ENCODE measurements at regions not wholly inside any gene's neighbourhood (a gene's known extent, or its start where the extent isn't known, plus 50 kb on each side); places are given as distances from the start of the nearest gene placed in this dataset.

GRCh38 chr2:36074008-36074407 lies 281.6 kb upstream of the CRIM1 start:
- H3K9me3 Mint-ChIP-seq (ENCODE audit: unreplicated experiment) = no peaks in the 10 kb centered on the region
- TF ChIP-seq CTCF (IDR thresholded peaks at IDR 0.05; ENCODE audit: insufficient read depth in 1 of 2, low read depth in 1 of 2, low read length in 1 of 2, severe bottlenecking in 1 of 2, unreplicated experiment in 1 of 2) = no peak
- H3K4me1 ChIP-seq = no peaks in the 10 kb centered on the region
- no peak overlapping the region for H3K4me3 Mint-ChIP-seq (ENCODE audit: unreplicated experiment)
- no peaks in the 10 kb centered on the region for H3K36me3 ChIP-seq (ENCODE audit: control insufficient read depth, insufficient read depth, low read length)
- H3K27ac Mint-ChIP-seq (ENCODE audit: unreplicated experiment) = no peak overlapping the region
- H3K9me3 ChIP-seq = no peaks in the 10 kb centered on the region
- intact Hi-C loops (cut with micrococcal nuclease; ENCODE audit: unreplicated experiment) = no loop called here
- no peak overlapping the region for H3K4me3 ChIP-seq (ENCODE audit: low read depth, low read length)
- no peaks in the 10 kb centered on the region for H3K4me1 Mint-ChIP-seq (ENCODE audit: low read depth, unreplicated experiment)
- no TSS peak for BruUV-seq (replicated peaks)
- CTCF ChIA-PET = no interaction called here
- no peak for DNase-seq
- POLR2A ChIA-PET = no interaction called here
- no peaks in the 10 kb centered on the region for H3K27me3 ChIP-seq (replicated peaks; ENCODE audit: control insufficient read depth, insufficient read depth, low read length)
- no peaks in the 10 kb centered on the region for H3K36me3 Mint-ChIP-seq (ENCODE audit: insufficient read depth, unreplicated experiment)
- peaks cover 9% of the 10 kb centered on the region for H3K27me3 Mint-ChIP-seq (ENCODE audit: insufficient read depth, unreplicated experiment)

GRCh38 chr2:36071698-36072097 lies 283.9 kb upstream of the CRIM1 start:
- Mint-ChIP-seq H3K4me3 (ENCODE audit: unreplicated experiment) (no peak overlapping the region), H3K4me1 (ENCODE audit: low read depth, unreplicated experiment) (no peaks in the 10 kb centered on the region), H3K27me3 (ENCODE audit: insufficient read depth, unreplicated experiment) (peaks cover 6% of the 10 kb centered on the region), H3K9me3 (ENCODE audit: unreplicated experiment) (no peaks in the 10 kb centered on the region), H3K27ac (ENCODE audit: unreplicated experiment) (no peak overlapping the region), H3K36me3 (ENCODE audit: insufficient read depth, unreplicated experiment) (no peaks in the 10 kb centered on the region)
- Histone ChIP-seq H3K4me3 (ENCODE audit: low read depth, low read length) (no peak overlapping the region), H3K36me3 (ENCODE audit: control insufficient read depth, insufficient read depth, low read length) (no peaks in the 10 kb centered on the region), H3K4me1 (no peaks in the 10 kb centered on the region), H3K9me3 (no peaks in the 10 kb centered on the region; the same call in 1 of the 2 replicates), H3K27me3 (replicated peaks; ENCODE audit: control insufficient read depth, insufficient read depth, low read length) (no peaks in the 10 kb centered on the region)
- no peak for TF ChIP-seq CTCF (IDR thresholded peaks at IDR 0.05; ENCODE audit: insufficient read depth in 1 of 2, low read depth in 1 of 2, low read length in 1 of 2, severe bottlenecking in 1 of 2, unreplicated experiment in 1 of 2)
- intact Hi-C loops (cut with micrococcal nuclease; ENCODE audit: unreplicated experiment) = no loop called here
- ChIA-PET POLR2A (no interaction called here), CTCF (no interaction called here)
- BruUV-seq (replicated peaks) = no TSS peak
- DNase-seq = no peak

- H3K9me3 ChIP-seq = no peaks in the 10 kb centered on the region; the same call in 1 of the 2 replicates
- no peaks in the 10 kb centered on the region for H3K36me3 ChIP-seq (ENCODE audit: control insufficient read depth, insufficient read depth, low read length)
- DNase-seq = no peak
- BruUV-seq (replicated peaks) = no TSS peak
- ChIA-PET CTCF (no interaction called here), POLR2A (no interaction called here)
- intact Hi-C loops (cut with micrococcal nuclease; ENCODE audit: unreplicated experiment) = no loop called here
- no peaks in the 10 kb centered on the region for H3K4me1 Mint-ChIP-seq (ENCODE audit: low read depth, unreplicated experiment)
- H3K4me1 ChIP-seq = no peaks in the 10 kb centered on the region
- H3K27me3 ChIP-seq (replicated peaks; ENCODE audit: control insufficient read depth, insufficient read depth, low read length) = no peaks in the 10 kb centered on the region
- H3K4me3 ChIP-seq (ENCODE audit: low read depth, low read length) = no peak overlapping the region
- H3K27me3 Mint-ChIP-seq (ENCODE audit: insufficient read depth, unreplicated experiment) = peaks cover 3% of the 10 kb centered on the region
- no peak for TF ChIP-seq CTCF (IDR thresholded peaks at IDR 0.05; ENCODE audit: insufficient read depth in 1 of 2, low read depth in 1 of 2, low read length in 1 of 2, severe bottlenecking in 1 of 2, unreplicated experiment in 1 of 2)
- H3K4me3 Mint-ChIP-seq (ENCODE audit: unreplicated experiment) = no peak overlapping the region
- no peaks in the 10 kb centered on the region for H3K36me3 Mint-ChIP-seq (ENCODE audit: insufficient read depth, unreplicated experiment)
- H3K9me3 Mint-ChIP-seq (ENCODE audit: unreplicated experiment) = no peaks in the 10 kb centered on the region
- no peak overlapping the region for H3K27ac Mint-ChIP-seq (ENCODE audit: unreplicated experiment)
Observed at GRCh38 chr2:36069074-36069473, 286.5 kb upstream of the CRIM1 start.

All from Caco-2 (cell line).